ENCODE measurements at regions not wholly inside any gene's neighbourhood (a gene's known extent, or its start where the extent isn't known, plus 50 kb on each side); places are given as distances from the start of the nearest gene placed in this dataset.

- no peaks in the 10 kb centered on the region for H3K36me3 ChIP-seq (ENCODE audit: insufficient read depth, low read length)
- H3K9me3 ChIP-seq (ENCODE audit: low read length): no peaks in the 10 kb centered on the region
- H3K9ac ChIP-seq (ENCODE audit: low read length): no peak overlapping the region
- no peak overlapping the region for H3K27ac ChIP-seq (ENCODE audit: low read depth, low read length, poor library complexity, severe bottlenecking)
- H4K20me1 ChIP-seq (ENCODE audit: insufficient read depth, low read length): no peaks in the 10 kb centered on the region
- H3K4me2 ChIP-seq (ENCODE audit: low read length): no peak overlapping the region
- H3K4me1 ChIP-seq (ENCODE audit: insufficient read depth, low read length, severe bottlenecking): no peaks in the 10 kb centered on the region
- TF ChIP-seq CTCF (IDR thresholded peaks at IDR 0.05; ENCODE audit: low read length) (no peak), EZH2 (IDR thresholded peaks at IDR 0.05; ENCODE audit: borderline replicate concordance, low read length) (no peak)
- H3K9me2 ChIP-seq (ENCODE audit: low read depth, low read length): no peaks in the 10 kb centered on the region
- no peaks in the 10 kb centered on the region for H3K79me2 ChIP-seq (ENCODE audit: insufficient read depth, low read length)
- no peak overlapping the region for H2AFZ ChIP-seq (ENCODE audit: low read length)
- H3K27me3 ChIP-seq (ENCODE audit: insufficient read depth, low read length): peaks cover 3% of the 10 kb centered on the region; the same call in 1 of the 2 replicates
- H3K4me3 ChIP-seq (ENCODE audit: low read depth, low read length, poor library complexity, severe bottlenecking): no peak overlapping the region
- H3F3A ChIP-seq (ENCODE audit: insufficient read depth, low read length): no peaks in the 10 kb centered on the region
Measured at GRCh38 chr5:32506799-32507198, 62.3 kb upstream of the ZFR start.

GRCh38 chr5:32506201-32506661 is 61.7 kb upstream of the ZFR start:
- no peak overlapping the region for H3K27ac ChIP-seq (ENCODE audit: low read depth, low read length, poor library complexity, severe bottlenecking)

GRCh38 chr5:32505756-32506155 is 61.2 kb upstream of the ZFR start:
- Histone ChIP-seq H4K20me1 (ENCODE audit: insufficient read depth, low read length) (no peaks in the 10 kb centered on the region), H2AFZ (ENCODE audit: low read length) (no peak overlapping the region), H3K27me3 (ENCODE audit: insufficient read depth, low read length) (peaks cover 3% of the 10 kb centered on the region; the same call in 1 of the 2 replicates), H3K9ac (ENCODE audit: low read length) (no peak overlapping the region), H3F3A (ENCODE audit: insufficient read depth, low read length) (no peaks in the 10 kb centered on the region), H3K4me3 (ENCODE audit: low read depth, low read length, poor library complexity, severe bottlenecking) (no peak overlapping the region), H3K4me1 (ENCODE audit: insufficient read depth, low read length, severe bottlenecking) (no peaks in the 10 kb centered on the region), H3K9me2 (ENCODE audit: low read depth, low read length) (no peaks in the 10 kb centered on the region), H3K36me3 (ENCODE audit: insufficient read depth, low read length) (no peaks in the 10 kb centered on the region), H3K27ac (ENCODE audit: low read depth, low read length, poor library complexity, severe bottlenecking) (no peak overlapping the region), H3K4me2 (ENCODE audit: low read length) (no peak overlapping the region), H3K79me2 (ENCODE audit: insufficient read depth, low read length) (no peaks in the 10 kb centered on the region), H3K9me3 (ENCODE audit: low read length) (no peaks in the 10 kb centered on the region)
- TF ChIP-seq CTCF (IDR thresholded peaks at IDR 0.05; ENCODE audit: low read length) (no peak), EZH2 (IDR thresholded peaks at IDR 0.05; ENCODE audit: borderline replicate concordance, low read length) (no peak)

More at GRCh38 chr5:32506201-32506661, 61.7 kb upstream of the ZFR start:
- Histone ChIP-seq H3K4me3 (ENCODE audit: low read depth, low read length, poor library complexity, severe bottlenecking) (no peak overlapping the region), H3K36me3 (ENCODE audit: insufficient read depth, low read length) (no peaks in the 10 kb centered on the region), H3K9ac (ENCODE audit: low read length) (no peak overlapping the region), H3K9me3 (ENCODE audit: low read length) (no peaks in the 10 kb centered on the region), H3F3A (ENCODE audit: insufficient read depth, low read length) (no peaks in the 10 kb centered on the region), H3K4me2 (ENCODE audit: low read length) (no peak overlapping the region), H3K9me2 (ENCODE audit: low read depth, low read length) (no peaks in the 10 kb centered on the region), H4K20me1 (ENCODE audit: insufficient read depth, low read length) (no peaks in the 10 kb centered on the region), H3K79me2 (ENCODE audit: insufficient read depth, low read length) (no peaks in the 10 kb centered on the region), H3K4me1 (ENCODE audit: insufficient read depth, low read length, severe bottlenecking) (no peaks in the 10 kb centered on the region), H3K27me3 (ENCODE audit: insufficient read depth, low read length) (peaks cover 3% of the 10 kb centered on the region; the same call in 1 of the 2 replicates), H2AFZ (ENCODE audit: low read length) (no peak overlapping the region)
- no peak for TF ChIP-seq EZH2 (IDR thresholded peaks at IDR 0.05; ENCODE audit: borderline replicate concordance, low read length)
- TF ChIP-seq CTCF (IDR thresholded peaks at IDR 0.05; ENCODE audit: low read length): no peak

All from OCI-LY1 (cell line).